SKM-1 treated with dmso at 0.1 percent for 144 hours (cell line): ENCODE measurements at regions not wholly inside any gene's neighbourhood (a gene's known extent, or its start where the extent isn't known, plus 50 kb on each side); places are given as distances from the start of the nearest gene placed in this dataset.

ENCODE experiments used
- DNase-seq: peaks from one replicate; lab custom pipeline; 2025; ENCODE audit not compliant: unreplicated experiment; lab: John Stamatoyannopoulos, UW

DNA sequence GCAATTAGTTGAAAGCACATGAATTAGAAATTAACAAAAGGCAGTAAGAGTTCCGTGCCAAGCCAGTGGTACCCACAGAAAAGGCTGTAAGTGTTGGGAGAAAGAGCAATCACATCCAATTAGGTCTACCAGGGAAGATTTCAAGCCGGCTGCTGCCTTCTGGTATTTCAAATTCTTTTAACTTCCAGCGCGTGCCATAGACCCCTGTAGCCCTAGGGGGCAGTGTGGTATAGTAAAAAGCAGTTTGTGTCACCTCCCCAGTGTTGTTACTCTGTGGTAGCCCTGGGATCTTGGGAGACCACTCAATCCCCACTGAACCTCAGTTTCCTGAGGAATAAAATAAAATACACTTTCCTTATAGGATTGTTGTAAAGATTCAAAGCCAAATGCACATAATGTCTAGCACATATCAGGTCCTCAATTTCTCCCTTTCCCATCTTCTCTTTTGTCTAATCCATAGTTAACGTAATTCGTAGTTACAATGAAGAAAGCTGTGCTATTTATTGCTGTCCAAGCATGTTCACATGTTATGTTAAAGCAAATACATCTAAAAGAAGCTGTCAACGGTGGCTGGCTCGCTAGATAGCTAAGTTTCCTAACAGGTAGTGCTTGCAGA, 230.2 kb downstream of the TDRD3 start:
- peak; percentile 20 for DNase-seq
